Endothelial cell of umbilical vein (primary cell): ENCODE measurements at regions not wholly inside any gene's neighbourhood (a gene's known extent, or its start where the extent isn't known, plus 50 kb on each side); places are given as distances from the start of the nearest gene placed in this dataset.

Source experiments
- BruUV-seq: library from RNA; stranded (reverse); fragments of 400-500 nt; replicated peaks from 2 replicates; lab custom pipeline; 2021; lab: Mats Ljungman, UMichigan
- CTCF ChIA-PET: fragments of 300-600, 350-600 bp; sonication (Branson Sonifier 250); formaldehyde crosslinking; loops from one replicate; lab custom pipeline; 2021; ENCODE audit warnings: antibody characterized with exemption, inconsistent platforms; lab: Charles Lee
- POLR2A ChIA-PET: fragments of 300-600, 350-600 bp; sonication (Branson Sonifier 250); formaldehyde crosslinking; loops from one replicate; lab custom pipeline; 2021; ENCODE audit warnings: antibody characterized with exemption, inconsistent platforms; lab: Charles Lee
- DNase-seq: peaks from one replicate; pipeline ENCODE4 v3.0.0-alpha.2; 2011; ENCODE audit warnings: low read depth, low spot score
- FAIRE-seq: peaks from 2 replicates; lab custom pipeline; 2011; peaks lifted over from hg19 to GRCh38; lab: Jason Lieb, UNC
- H2AFZ ChIP-seq: 2 replicates; pipeline ENCODE4 v1.6.0; 2012; ENCODE audit warnings: low read depth, low read length, control low read depth, inconsistent platforms
- H3K27ac ChIP-seq: 2 replicates; pipeline ENCODE4 v1.5.1; 2011; ENCODE audit warnings: low read depth, mild to moderate bottlenecking, control low read depth, low read length, moderate library complexity; ENCODE audit not compliant: insufficient read depth
- H3K27me3 ChIP-seq, 2 experiments: 2 replicates each; pipeline versions ENCODE4 v1.6.0 to v1.6.1; 2011; ENCODE audit warnings: low read length in 2 of 2, mixed read lengths in 1 of 2; ENCODE audit not compliant: control insufficient read depth in 2 of 2, insufficient read depth in 2 of 2
- H3K36me3 ChIP-seq, 2 experiments: 2 replicates in 1 of 2; 3 replicates in 1 of 2; pipeline ENCODE4 v1.5.1; 2011; ENCODE audit warnings: low read length in 2 of 2, mild to moderate bottlenecking in 1 of 2, moderate library complexity in 1 of 2; ENCODE audit not compliant: control insufficient read depth in 2 of 2, insufficient read depth in 2 of 2; ENCODE audit errors: extremely low read depth in 1 of 2
- H3K4me1 ChIP-seq: 3 replicates; pipeline ENCODE4 v1.5.1; 2011; ENCODE audit warnings: mild to moderate bottlenecking, low read length; ENCODE audit not compliant: control insufficient read depth, insufficient read depth; ENCODE audit errors: extremely low read depth
- H3K4me2 ChIP-seq: 2 replicates; pipeline ENCODE4 v1.6.1; 2011; ENCODE audit warnings: low read length, control low read depth, mixed read lengths; ENCODE audit not compliant: insufficient read depth
- H3K4me3 ChIP-seq, 3 experiments: fragments of 200-600 bp in 1 of 3; sonication (generic), shearing (Covaris generic) in 1 of 3; replicated peaks in 1 of 3; 2 replicates each; pipeline ENCODE4 v1.5.1; 2011 to 2016; ENCODE audit warnings: control low read depth in 3 of 3, low read length in 3 of 3, mild to moderate bottlenecking in 2 of 3, inconsistent platforms in 1 of 3, low read depth in 1 of 3, moderate library complexity in 1 of 3; ENCODE audit not compliant: insufficient read depth in 1 of 3
- H3K79me2 ChIP-seq: 2 replicates; pipeline ENCODE4 v1.6.0; 2012; ENCODE audit warnings: low read length, inconsistent platforms; ENCODE audit not compliant: control insufficient read depth, insufficient read depth
- H3K9ac ChIP-seq: replicated peaks from 2 replicates; pipeline ENCODE3; 2011; ENCODE audit warnings: low read length, control low read depth; ENCODE audit not compliant: insufficient read depth; ENCODE audit errors: extremely low read depth
- H3K9me1 ChIP-seq: replicated peaks from 3 replicates; pipeline ENCODE4 v1.6.0; 2011; ENCODE audit warnings: mild to moderate bottlenecking, low read length; ENCODE audit not compliant: control insufficient read depth, insufficient read depth; ENCODE audit errors: extremely low read depth
- H3K9me3 ChIP-seq: replicated peaks from 2 replicates; pipeline ENCODE4 v1.5.1; 2012; ENCODE audit warnings: low read length, inconsistent platforms; ENCODE audit not compliant: control insufficient read depth, insufficient read depth
- H4K20me1 ChIP-seq: replicated peaks from 2 replicates; pipeline ENCODE3; 2011; ENCODE audit warnings: mild to moderate bottlenecking, low read length; ENCODE audit not compliant: control insufficient read depth, insufficient read depth; ENCODE audit errors: extremely low read depth
- CTCF ChIP-seq, 2 donors: IDR thresholded peaks; 1 replicate in 1 of 2; 2 replicates in 1 of 2; pipeline ENCODE4 v1.5.1; 2011; ENCODE audit warnings: low read length in 2 of 2, mild to moderate bottlenecking in 2 of 2, moderate library complexity in 2 of 2, control low read depth in 1 of 2, inconsistent platforms in 1 of 2, low read depth in 1 of 2; ENCODE audit not compliant: insufficient read depth in 1 of 2; ENCODE audit errors: extremely low read depth in 1 of 2
- EZH2 ChIP-seq: IDR thresholded peaks from 2 replicates; pipeline ENCODE4 v1.6.1; 2012; ENCODE audit warnings: borderline replicate concordance, low read depth, mild to moderate bottlenecking, moderate library complexity, low read length, inconsistent platforms; ENCODE audit not compliant: severe bottlenecking
- FOS ChIP-seq: IDR thresholded peaks from 2 replicates; pipeline ENCODE4 v1.6.1; 2011; ENCODE audit warnings: mild to moderate bottlenecking, low read length, moderate library complexity, borderline replicate concordance; ENCODE audit not compliant: insufficient read depth
- GATA2 ChIP-seq: IDR thresholded peaks from 2 replicates; pipeline ENCODE4 v1.7.0; 2011; ENCODE audit warnings: low read depth, mild to moderate bottlenecking, moderate library complexity, mixed read lengths, low read length; ENCODE audit not compliant: insufficient read length, insufficient read depth
- JUN ChIP-seq: IDR thresholded peaks from 2 replicates; pipeline ENCODE4 v1.6.1; 2011; ENCODE audit warnings: borderline replicate concordance, low read depth; ENCODE audit not compliant: insufficient read length, insufficient read depth
- MAX ChIP-seq: IDR thresholded peaks from 2 replicates; pipeline ENCODE4 v1.6.1; 2011; ENCODE audit not compliant: insufficient read depth, insufficient read length
- MYC ChIP-seq: IDR thresholded peaks from one replicate; pipeline ENCODE4 v1.6.1; 2011; ENCODE audit warnings: mild to moderate bottlenecking, low read depth, low read length
- POLR2A ChIP-seq: IDR thresholded peaks from 2 replicates; pipeline ENCODE4 v1.6.1; 2012; ENCODE audit warnings: low read depth, mild to moderate bottlenecking, control low read depth, low read length
- POLR2AphosphoS5 ChIP-seq: IDR thresholded peaks from 2 replicates; pipeline ENCODE4 v1.6.1; 2012; ENCODE audit warnings: low read depth, mild to moderate bottlenecking, control low read depth, low read length, moderate library complexity; ENCODE audit not compliant: insufficient read depth
- dilution Hi-C: fragments of 300-500 bp; cut with MboI; formaldehyde crosslinking; loops from one replicate; pipeline ENCODE4 v1.15.0; 2019; ENCODE audit warnings: low sequenced_read_pairs; ENCODE audit not compliant: extremely low pct_ligation_motif_present
- intact Hi-C: fragments of 100-400 bp; cut with micrococcal nuclease; formaldehyde crosslinking; loops from one replicate; pipeline ENCODE4 v1.10.0; 2022

GRCh38 chr10:53177468-53177867 lies 404.9 kb upstream of the MBL2 start:
- H3K9me3 ChIP-seq = no peaks in the 10 kb centered on the region
- no peaks in the 10 kb centered on the region for H3K27me3 ChIP-seq
- no peak overlapping the region for H3K9ac ChIP-seq
- no TSS peak for BruUV-seq
- no peaks in the 10 kb centered on the region for H4K20me1 ChIP-seq
- no peak overlapping the region for H2AFZ ChIP-seq
- FAIRE-seq (no peak), DNase-seq (no peak)
- ChIA-PET CTCF (no interaction called here), POLR2A (no interaction called here)
- no peak for TF ChIP-seq POLR2A
- no peak for TF ChIP-seq EZH2
- no peak for TF ChIP-seq FOS
- no peak for TF ChIP-seq JUN
- no peak for TF ChIP-seq GATA2
- no peak for TF ChIP-seq POLR2AphosphoS5
- no peak for TF ChIP-seq CTCF (IDR thresholded peaks at IDR 0.05; ENCODE audit: extremely low read depth in 1 of 2, insufficient read depth in 1 of 2, low read depth in 1 of 2, low read length in 2 of 2)
- TF ChIP-seq MYC = no peak
- TF ChIP-seq MAX = no peak
- no peaks in the 10 kb centered on the region for H3K36me3 ChIP-seq
- intact Hi-C loops (no loop called here), dilution Hi-C loops (no loop called here)
- H3K79me2 ChIP-seq = no peaks in the 10 kb centered on the region
- no peak overlapping the region for H3K4me3 ChIP-seq
- no peaks in the 10 kb centered on the region for H3K9me1 ChIP-seq
- H3K27ac ChIP-seq = no peak overlapping the region
- no peak overlapping the region for H3K4me2 ChIP-seq
- no peaks in the 10 kb centered on the region for H3K4me1 ChIP-seq
